ENCODE measurements at regions not wholly inside any gene's neighbourhood (a gene's known extent, or its start where the extent isn't known, plus 50 kb on each side); places are given as distances from the start of the nearest gene placed in this dataset.

DNA sequence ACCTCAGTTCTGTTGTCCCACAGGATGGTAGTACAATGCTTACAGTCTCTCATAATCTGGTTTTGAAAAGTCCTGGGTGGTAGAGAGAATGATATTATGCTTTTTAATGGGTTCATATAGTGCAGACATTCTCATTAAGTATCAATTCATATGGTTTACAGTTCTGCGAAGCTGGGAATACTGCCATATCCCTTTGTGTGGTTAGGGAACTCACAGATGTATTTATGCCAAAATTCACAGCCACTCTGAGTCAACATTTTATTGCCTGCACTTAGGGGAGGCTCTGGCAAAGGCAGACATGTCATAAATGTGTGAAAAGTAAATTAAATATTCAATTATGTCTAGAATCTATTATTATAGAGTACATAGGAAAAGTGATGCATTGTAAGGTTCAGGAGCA is 808.2 kb downstream of the SUCLG1 start:
- no peak for DNase-seq (ENCODE audit: low read depth)

- no peak for DNase-seq (ENCODE audit: low read depth)
Measured at GRCh38 chr2:83650161-83650560, 808.9 kb downstream of the SUCLG1 start.

DNA sequence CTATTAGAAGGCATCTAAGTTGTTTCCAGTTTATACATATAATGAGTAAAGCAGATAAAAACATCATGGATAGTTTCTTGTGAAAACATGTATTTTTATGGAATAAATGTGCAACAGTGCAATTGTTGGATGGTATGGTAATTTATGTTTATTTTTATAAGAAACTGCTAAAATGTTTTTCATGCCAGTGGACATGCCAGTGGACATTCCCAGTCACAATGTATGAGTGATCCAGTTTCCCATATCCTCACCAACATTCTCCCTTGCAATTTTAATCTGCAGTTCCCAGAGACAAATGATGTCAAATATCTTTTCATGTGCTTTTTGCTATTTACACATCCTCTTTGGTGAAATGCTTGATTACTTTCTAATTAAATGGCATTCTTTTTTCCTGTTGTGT is 818.6 kb downstream of the SUCLG1 start:
- no peak for DNase-seq (ENCODE audit: low read depth)

- DNase-seq (ENCODE audit: low read depth), result no peak
Measured at GRCh38 chr2:83633423-83633822, 825.7 kb downstream of the SUCLG1 start.

DNA sequence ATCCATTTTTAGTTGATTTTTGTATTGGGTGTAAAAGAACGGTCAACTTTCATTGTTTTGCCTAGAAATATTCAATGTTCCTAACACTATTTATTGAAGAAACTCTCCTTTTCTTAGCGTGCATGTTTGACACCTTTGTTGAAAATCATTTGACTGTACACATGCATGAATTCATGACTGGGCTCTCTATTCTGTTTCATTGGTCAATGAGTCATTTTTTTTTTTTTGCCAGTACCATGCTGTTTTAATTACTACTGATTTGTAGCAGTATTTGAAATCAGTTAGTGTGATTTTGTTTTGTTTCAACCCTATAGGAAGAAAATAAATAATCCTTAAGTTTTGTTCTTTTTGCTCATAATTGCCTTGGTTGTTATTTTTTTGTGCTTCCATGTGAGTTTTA is 828.7 kb downstream of the SUCLG1 start:
- no peak for DNase-seq (ENCODE audit: low read depth)

DNA sequence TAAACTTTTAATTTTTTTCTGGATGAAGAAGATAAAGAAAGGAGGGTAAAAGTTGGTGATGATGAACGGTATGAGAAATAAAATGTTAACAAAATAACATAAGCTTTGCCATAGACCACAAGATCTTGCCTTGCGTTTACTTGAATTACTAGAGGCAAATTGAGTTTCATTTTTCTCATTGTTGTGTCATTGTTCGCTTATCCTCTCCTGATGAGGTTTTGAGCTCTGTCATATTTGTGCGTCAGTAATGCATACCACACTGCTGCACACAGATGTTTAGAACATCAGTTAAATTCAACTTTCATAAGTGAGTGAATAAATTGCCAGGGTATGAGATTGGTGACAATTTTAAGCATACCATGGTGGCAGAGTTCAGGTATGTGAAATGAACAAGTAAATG is 843.6 kb downstream of the SUCLG1 start:
- DNase-seq (ENCODE audit: low read depth), result no peak

DNA sequence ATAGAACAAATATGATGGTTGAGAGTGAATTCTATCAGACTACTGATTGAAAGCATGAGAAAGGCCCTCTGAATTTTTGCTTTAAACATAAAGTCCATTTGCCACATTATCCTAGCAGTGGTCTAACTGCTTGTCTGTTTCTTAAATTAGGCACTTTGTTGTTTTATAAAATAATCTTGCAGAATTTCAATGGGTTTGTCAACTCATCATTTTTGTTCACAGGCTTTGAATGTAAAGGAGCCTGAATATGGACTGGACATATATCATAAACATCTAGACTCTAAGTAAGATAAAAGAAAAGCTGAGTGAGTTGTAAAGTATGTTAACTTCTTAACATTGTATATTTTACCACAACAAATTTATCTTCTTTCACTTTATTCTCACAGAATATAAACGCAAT is 845.9 kb downstream of the SUCLG1 start:
- no peak for DNase-seq (ENCODE audit: low read depth)

- no peak for DNase-seq (ENCODE audit: low read depth)
Measured at GRCh38 chr2:83602753-83603152, 856.3 kb downstream of the SUCLG1 start.

- DNase-seq (ENCODE audit: low read depth), result no peak
Measured at GRCh38 chr2:83596592-83597282, 862.3 kb downstream of the SUCLG1 start.

DNA sequence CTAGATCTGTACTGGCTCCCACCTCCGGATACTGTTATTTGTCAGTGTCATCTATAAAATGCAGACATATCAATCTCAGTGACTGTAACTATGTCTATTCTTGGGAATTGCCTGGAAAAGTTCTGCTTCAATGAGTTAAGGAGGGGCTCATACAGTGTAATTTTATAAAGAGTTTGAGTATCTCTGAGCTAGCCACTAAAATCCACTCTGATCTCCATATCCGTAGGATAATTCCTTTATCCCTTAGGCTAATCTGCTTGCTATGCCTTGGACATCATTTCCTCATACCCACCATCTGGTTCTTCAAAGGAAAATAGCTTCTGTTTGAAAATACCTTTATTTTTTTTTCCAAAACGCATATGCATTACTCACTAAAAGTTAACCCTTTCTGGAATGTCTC is 863.2 kb downstream of the SUCLG1 start:
- no peak for DNase-seq (ENCODE audit: low read depth)

GRCh38 chr2:83595121-83595690 is 863.9 kb downstream of the SUCLG1 start:
- peak; percentile 22 for DNase-seq (ENCODE audit: low read depth)

DNA sequence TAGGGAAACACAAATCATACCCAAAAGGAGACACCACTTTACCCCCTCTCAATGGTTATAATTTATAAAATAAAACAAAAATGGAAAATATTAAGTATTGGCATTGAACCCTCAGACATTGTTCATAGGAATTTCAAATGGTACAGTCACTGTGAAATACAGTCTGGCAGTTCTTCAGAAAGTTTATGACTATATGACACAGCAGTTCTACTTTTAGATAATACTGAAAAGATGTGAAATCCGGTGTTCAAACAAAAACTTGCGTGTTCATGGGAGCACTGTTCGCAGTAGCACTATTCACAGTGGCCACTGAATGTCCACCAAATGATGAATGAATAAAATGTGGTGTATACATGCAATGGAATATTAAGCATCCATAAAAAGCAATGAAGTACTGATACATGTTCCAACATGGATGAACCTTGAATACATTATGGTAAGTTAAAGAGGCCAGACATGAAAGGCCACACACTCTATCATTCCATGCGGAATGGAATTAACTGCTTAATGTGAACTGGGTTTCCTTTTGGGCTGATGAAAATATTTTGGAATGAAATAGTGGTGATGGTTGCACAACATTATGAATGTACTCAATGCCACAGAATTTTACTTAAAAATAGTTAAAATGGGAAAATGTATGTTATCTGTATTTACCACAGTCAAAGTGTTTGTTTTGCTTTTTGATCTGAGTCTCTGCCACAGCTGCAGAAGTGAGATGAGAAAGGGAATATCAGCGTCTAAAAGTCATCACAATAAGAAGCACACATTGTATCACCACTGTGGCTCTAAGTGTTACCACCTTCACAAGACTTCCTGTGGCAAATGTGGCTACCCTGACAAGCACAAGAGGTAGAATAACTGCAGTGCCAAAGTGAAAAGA is 864.6 kb downstream of the SUCLG1 start:
- no peak for DNase-seq (ENCODE audit: low read depth)

DNA sequence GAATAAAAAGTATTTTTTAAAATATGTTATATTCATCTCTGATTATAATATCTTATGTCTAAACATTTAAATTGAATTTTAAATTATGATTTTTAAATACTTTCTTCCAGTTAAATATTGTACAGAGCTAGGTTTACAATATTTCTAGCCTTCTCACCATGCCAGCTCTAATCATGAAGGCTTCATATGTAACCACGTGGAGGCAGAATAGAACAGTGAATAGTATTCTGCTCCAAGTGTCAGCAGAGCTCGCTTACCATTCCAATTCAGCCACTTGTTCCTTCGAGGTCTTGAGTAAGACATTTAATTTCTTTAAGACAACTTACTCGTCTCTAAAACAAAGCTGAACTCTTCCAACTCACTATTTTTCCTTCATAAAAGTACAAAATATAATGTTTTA is 871.8 kb downstream of the SUCLG1 start:
- DNase-seq (ENCODE audit: low read depth), result no peak

DNA sequence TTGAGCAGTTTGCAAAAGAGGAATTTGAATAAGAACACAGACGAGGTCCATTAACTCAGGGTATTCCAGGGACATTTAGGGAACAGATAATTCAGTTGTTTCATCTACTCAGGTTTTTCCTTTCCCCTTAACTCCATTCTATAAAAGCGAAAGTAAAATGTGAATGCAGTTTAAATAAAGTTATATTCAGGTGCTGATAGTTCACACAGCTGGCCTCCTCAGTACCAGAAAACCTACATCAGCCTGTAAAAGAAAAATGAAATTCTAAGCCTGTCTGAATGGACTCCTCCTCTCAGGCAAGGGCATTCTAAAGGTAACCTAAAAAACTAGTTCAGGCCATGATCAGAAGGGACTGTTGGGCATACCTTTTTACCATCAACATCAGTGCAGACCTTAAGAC is 873.8 kb downstream of the SUCLG1 start:
- DNase-seq (ENCODE audit: low read depth), result no peak

GRCh38 chr2:83584672-83585071 is 874.4 kb downstream of the SUCLG1 start:
- DNase-seq (ENCODE audit: low read depth), result no peak

DNA sequence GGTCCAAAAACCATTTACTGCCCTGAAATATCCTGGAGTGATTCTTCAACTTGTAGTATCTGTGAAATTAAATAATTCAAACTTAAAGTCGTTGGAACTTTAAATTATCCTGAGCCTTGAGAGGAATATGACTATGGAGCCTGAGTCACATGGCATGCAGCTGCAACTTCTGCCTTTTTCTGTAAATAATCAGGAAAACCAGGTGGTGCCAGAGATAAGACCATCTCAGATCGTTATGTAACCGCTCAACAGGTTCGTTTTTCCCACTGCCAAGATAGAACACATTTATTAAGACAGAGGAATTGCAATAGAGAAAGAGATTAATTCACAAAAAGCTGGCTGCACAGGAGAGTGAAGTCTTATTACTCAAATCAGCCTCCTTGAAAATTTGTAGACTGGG is 876.5 kb downstream of the SUCLG1 start:
- DNase-seq (ENCODE audit: low read depth), result no peak

DNA sequence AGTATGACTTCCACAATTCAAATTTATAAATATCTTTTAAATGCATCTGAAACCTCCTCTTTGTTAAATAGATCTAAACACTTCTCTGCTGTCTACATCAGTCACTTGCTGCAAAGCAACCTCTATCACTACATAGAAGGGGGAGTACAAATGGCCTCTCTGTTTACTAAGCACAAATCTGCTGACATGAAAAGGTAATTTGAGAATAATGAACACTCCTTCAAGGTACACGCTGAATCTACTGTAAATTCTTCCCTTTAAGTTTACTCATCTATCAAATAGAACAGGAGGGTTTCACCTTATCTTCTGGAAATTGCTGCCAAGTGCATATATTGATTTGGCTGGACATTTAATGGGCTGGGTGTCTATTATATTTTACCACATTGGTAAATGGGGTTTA is 879.6 kb downstream of the SUCLG1 start:
- DNase-seq (ENCODE audit: low read depth), result no peak

GRCh38 chr2:83578405-83578804 is 880.7 kb downstream of the SUCLG1 start:
- no peak for DNase-seq (ENCODE audit: low read depth)

- no peak for DNase-seq (ENCODE audit: low read depth)
Measured at GRCh38 chr2:83574614-83575013, 884.5 kb downstream of the SUCLG1 start.

DNA sequence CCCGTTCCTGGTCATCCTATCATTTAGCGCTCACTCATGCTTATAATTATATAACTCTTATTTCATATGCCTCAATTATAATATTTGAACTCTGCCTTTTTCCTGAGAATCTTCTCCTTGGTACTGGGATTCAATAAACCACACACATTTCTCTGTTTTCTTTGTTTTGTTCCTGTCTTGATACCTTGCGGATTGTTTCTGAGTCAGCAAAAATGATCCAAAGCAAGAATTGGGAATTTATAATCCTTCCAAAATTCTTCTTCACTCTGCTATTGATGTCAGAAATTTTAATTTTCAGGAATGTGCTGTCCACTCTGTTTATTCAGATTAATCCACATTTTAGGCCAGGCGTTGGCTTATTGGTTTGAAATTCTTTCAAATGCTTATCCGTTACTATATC is 886.0 kb downstream of the SUCLG1 start:
- no peak for DNase-seq (ENCODE audit: low read depth)

DNA sequence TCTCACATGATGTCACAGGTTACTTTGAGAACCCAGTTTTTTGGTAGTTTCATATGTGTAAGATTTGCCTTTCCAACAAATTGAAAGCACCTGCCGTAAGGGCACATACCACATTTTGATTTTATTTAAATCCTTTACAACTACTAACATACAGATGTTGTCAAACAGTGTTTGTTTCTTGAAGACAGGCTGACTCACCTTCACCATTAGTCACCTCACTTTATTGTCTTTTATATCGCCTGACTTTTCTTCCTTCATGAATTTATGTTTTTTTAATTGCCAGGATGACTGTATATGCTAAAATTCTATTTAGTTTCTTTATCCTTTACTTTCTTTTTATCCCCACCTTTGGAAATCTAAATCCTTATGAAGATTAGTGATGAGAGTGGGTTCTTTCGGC is 886.7 kb downstream of the SUCLG1 start:
- DNase-seq (ENCODE audit: low read depth), result no peak

- DNase-seq (ENCODE audit: low read depth), result no peak
Measured at GRCh38 chr2:83567551-83567950, 891.5 kb downstream of the SUCLG1 start.

- no peak for DNase-seq (ENCODE audit: low read depth)
Measured at GRCh38 chr2:83565626-83566025, 893.5 kb downstream of the SUCLG1 start.

Measured in HS-27A (cell line).